Osteoblast (primary cell): ENCODE measurements at regions not wholly inside any gene's neighbourhood (a gene's known extent, or its start where the extent isn't known, plus 50 kb on each side); places are given as distances from the start of the nearest gene placed in this dataset. TPM values are rescaled to one million over a fixed set of nuclear protein-coding genes. Genes with fewer than 3 reads are reported as not detected.

Experiments used
- DNase-seq: peaks from one replicate; pipeline ENCODE4 v3.0.0; 2011; ENCODE audit warnings: low spot score, mixed read lengths; ENCODE audit not compliant: insufficient read length; ENCODE audit errors: missing footprints
- H2AFZ ChIP-seq: 2 replicates; pipeline ENCODE4 v1.6.0; 2011; ENCODE audit warnings: mild to moderate bottlenecking, low read length
- H3K27ac ChIP-seq: 2 replicates; pipeline ENCODE4 v1.5.1; 2011; ENCODE audit warnings: mild to moderate bottlenecking, low read depth, low read length, moderate library complexity
- H3K27me3 ChIP-seq: 2 replicates; pipeline ENCODE4 v1.6.0; 2012; ENCODE audit warnings: mild to moderate bottlenecking, control low read depth, inconsistent platforms, low read length, moderate library complexity; ENCODE audit not compliant: insufficient read depth
- H3K36me3 ChIP-seq: 2 replicates; pipeline ENCODE4 v1.5.1; 2011; ENCODE audit warnings: mild to moderate bottlenecking, low read length, control low read depth, moderate library complexity; ENCODE audit not compliant: insufficient read depth
- H3K4me1 ChIP-seq: 2 replicates; pipeline ENCODE4 v1.5.1; 2011; ENCODE audit warnings: mild to moderate bottlenecking, low read length, control low read depth, moderate library complexity; ENCODE audit not compliant: insufficient read depth
- H3K4me2 ChIP-seq: 2 replicates; pipeline ENCODE4 v1.6.0; 2011; ENCODE audit warnings: mild to moderate bottlenecking, low read length; ENCODE audit not compliant: insufficient read depth
- H3K4me3 ChIP-seq: fragments of 200-600 bp; sonication (generic); 3 replicates; pipeline ENCODE4 v1.5.1; 2012; ENCODE audit warnings: mild to moderate bottlenecking, low read length, inconsistent platforms; ENCODE audit not compliant: insufficient read depth
- H3K79me2 ChIP-seq: 2 replicates; pipeline ENCODE4 v1.6.0; 2012; ENCODE audit warnings: mild to moderate bottlenecking, low read length, control low read depth, inconsistent platforms; ENCODE audit not compliant: insufficient read depth
- H3K9me3 ChIP-seq: 2 replicates; pipeline ENCODE4 v1.5.1; 2011; ENCODE audit warnings: low read depth, low read length, control low read depth
- H4K20me1 ChIP-seq: 2 replicates; pipeline ENCODE4 v1.6.0; 2012; ENCODE audit warnings: mild to moderate bottlenecking, low read length, control low read depth; ENCODE audit not compliant: insufficient read depth
- small RNA-seq: library from RNA; depleted of rRNA; stranded (forward); fragments of <200 nt; gene quantifications from one replicate; pipeline ENCODE3, GENCODE V24; 2012
- TF ChIP-seq, protein P1 (sequence below): IDR thresholded peaks from 2 replicates; pipeline ENCODE4 v1.5.1; 2011; ENCODE audit warnings: mild to moderate bottlenecking, low read depth, low read length, moderate library complexity; ENCODE audit errors: extremely low read depth

GRCh38 chr15:47661661-47662180 lies 55.6 kb upstream of the SEMA6D start:
- no peaks in the 10 kb centered on the region for H3K27me3 ChIP-seq
- TF ChIP-seq, protein P1, sequence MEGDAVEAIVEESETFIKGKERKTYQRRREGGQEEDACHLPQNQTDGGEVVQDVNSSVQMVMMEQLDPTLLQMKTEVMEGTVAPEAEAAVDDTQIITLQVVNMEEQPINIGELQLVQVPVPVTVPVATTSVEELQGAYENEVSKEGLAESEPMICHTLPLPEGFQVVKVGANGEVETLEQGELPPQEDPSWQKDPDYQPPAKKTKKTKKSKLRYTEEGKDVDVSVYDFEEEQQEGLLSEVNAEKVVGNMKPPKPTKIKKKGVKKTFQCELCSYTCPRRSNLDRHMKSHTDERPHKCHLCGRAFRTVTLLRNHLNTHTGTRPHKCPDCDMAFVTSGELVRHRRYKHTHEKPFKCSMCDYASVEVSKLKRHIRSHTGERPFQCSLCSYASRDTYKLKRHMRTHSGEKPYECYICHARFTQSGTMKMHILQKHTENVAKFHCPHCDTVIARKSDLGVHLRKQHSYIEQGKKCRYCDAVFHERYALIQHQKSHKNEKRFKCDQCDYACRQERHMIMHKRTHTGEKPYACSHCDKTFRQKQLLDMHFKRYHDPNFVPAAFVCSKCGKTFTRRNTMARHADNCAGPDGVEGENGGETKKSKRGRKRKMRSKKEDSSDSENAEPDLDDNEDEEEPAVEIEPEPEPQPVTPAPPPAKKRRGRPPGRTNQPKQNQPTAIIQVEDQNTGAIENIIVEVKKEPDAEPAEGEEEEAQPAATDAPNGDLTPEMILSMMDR, result no peak
- DNase-seq, result no peak
- H3K4me1 ChIP-seq, result no peaks in the 10 kb centered on the region
- no peak overlapping the region for H3K4me2 ChIP-seq
- no peaks in the 10 kb centered on the region for H4K20me1 ChIP-seq
- H3K79me2 ChIP-seq, result no peaks in the 10 kb centered on the region
- no peaks in the 10 kb centered on the region for H3K36me3 ChIP-seq
- no peak overlapping the region for H3K27ac ChIP-seq
- no peaks in the 10 kb centered on the region for H3K9me3 ChIP-seq
- no peak overlapping the region for H2AFZ ChIP-seq
- H3K4me3 ChIP-seq, result no peak overlapping the region

DNA sequence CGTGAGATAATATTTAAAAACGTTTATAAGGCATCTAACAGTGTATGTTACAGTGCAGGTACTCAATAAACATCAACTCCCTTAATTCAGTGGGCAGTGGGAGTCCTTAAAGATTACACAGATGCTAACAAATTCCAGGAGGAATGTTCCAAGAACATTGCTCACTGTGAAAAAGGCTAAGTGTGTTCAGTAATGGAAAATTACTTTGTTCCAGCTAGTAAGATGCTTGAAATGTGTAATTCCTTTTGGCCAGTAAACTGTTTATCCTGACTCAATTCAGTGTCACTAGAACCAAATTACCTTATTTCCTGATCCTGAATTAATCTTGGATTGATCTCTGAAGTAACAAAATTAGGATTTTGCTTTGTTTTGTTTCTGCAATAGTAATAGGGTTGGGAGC lies 54.2 kb upstream of the SEMA6D start:
- no peak overlapping the region for H2AFZ ChIP-seq

More for the DNA sequence above, 54.2 kb upstream of the SEMA6D start:
- TF ChIP-seq, protein P1, result no peak
- Histone ChIP-seq H3K4me1 (no peaks in the 10 kb centered on the region), H3K27ac (no peak overlapping the region), H3K27me3 (no peaks in the 10 kb centered on the region), H3K4me3 (no peak overlapping the region), H3K79me2 (no peaks in the 10 kb centered on the region), H3K36me3 (no peaks in the 10 kb centered on the region), H3K4me2 (no peak overlapping the region), H3K9me3 (no peaks in the 10 kb centered on the region), H4K20me1 (no peaks in the 10 kb centered on the region)
- DNase-seq, result no peak

Small RNAs in the stretch of these regions (small RNA-seq; reads per million reads assigned to genes)
- gene MTND5P40, result not detected
- not detected for gene RF01182
- gene RN7SKP139, result not detected
- not detected for gene RNU6-1014P
